Smooth muscle cell (in vitro differentiated cells): ENCODE measurements at regions not wholly inside any gene's neighbourhood (a gene's known extent, or its start where the extent isn't known, plus 50 kb on each side); places are given as distances from the start of the nearest gene placed in this dataset.

ENCODE experiments used
- small RNA-seq: library from RNA; depleted of rRNA; stranded (forward); fragments of <200 nt; gene quantifications from one replicate; pipeline ENCODE3, GENCODE V24; 2014

Small RNA genes in the stretch of these regions (small RNA-seq; reads per million reads assigned to genes)
- 0.11 reads per million for gene RN7SKP40
